ENCODE measurements at regions not wholly inside any gene's neighbourhood (a gene's known extent, or its start where the extent isn't known, plus 50 kb on each side); places are given as distances from the start of the nearest gene placed in this dataset.

GRCh38 chr4:80137631-80138030 lies 59.7 kb upstream of the PRDM8 start (continued):
- no peak for TF ChIP-seq CHD7 (IDR thresholded peaks at IDR 0.05; ENCODE audit: insufficient replicate concordance, low read length)
- no peak for TF ChIP-seq RXRA (IDR thresholded peaks at IDR 0.05; ENCODE audit: insufficient read depth, low read depth, low read length)
- no peak for TF ChIP-seq BRCA1 (IDR thresholded peaks at IDR 0.05; ENCODE audit: low read depth, low read length)
- TF ChIP-seq TCF12 (IDR thresholded peaks at IDR 0.05; ENCODE audit: low read depth, low read length): no peak
- no peak for TF ChIP-seq TEAD4 (IDR thresholded peaks at IDR 0.05; ENCODE audit: low read depth, low read length)
- no peak for TF ChIP-seq BCL11A (IDR thresholded peaks at IDR 0.05; ENCODE audit: low read depth in 2 of 2, low read length in 2 of 2)
- TF ChIP-seq RAD21 (IDR thresholded peaks at IDR 0.05 in 1 of 2, conservative IDR thresholded peaks at IDR 0.05 in 1 of 2; ENCODE audit: low read depth in 2 of 2, low read length in 2 of 2): no peak
- no peak for TF ChIP-seq POLR2A (IDR thresholded peaks at IDR 0.05; ENCODE audit: control extremely low read depth in 1 of 2, low read depth in 2 of 2, low read length in 2 of 2)
- TF ChIP-seq RNF2 (IDR thresholded peaks at IDR 0.05; ENCODE audit: borderline replicate concordance, low read depth, low read length, missing control alignments, poor library complexity, severe bottlenecking): no peak
